Hepatocyte (in vitro differentiated cells): ENCODE measurements at regions not wholly inside any gene's neighbourhood (a gene's known extent, or its start where the extent isn't known, plus 50 kb on each side); places are given as distances from the start of the nearest gene placed in this dataset.
A peak's percentile ranks its signal among the peaks of the same experiment; 100 is the strongest.

Source experiments
- DNase-seq: peaks from one replicate; pipeline ENCODE4 v3.0.0-alpha.2; 2016; ENCODE audit warnings: low spot score
- H2AFZ ChIP-seq: fragments of 200-600 bp; sonication (generic); 2 replicates; pipeline ENCODE4 v1.6.0; 2016; ENCODE audit warnings: antibody characterized with exemption, mild to moderate bottlenecking
- H3K27ac ChIP-seq: fragments of 200-600 bp; sonication (generic); 2 replicates; pipeline ENCODE4 v1.5.1; 2016; ENCODE audit warnings: mild to moderate bottlenecking
- H3K27me3 ChIP-seq: fragments of 200-600 bp; sonication (generic); 2 replicates; pipeline ENCODE4 v1.6.1; 2016
- H3K36me3 ChIP-seq: fragments of 200-600 bp; sonication (generic); replicated peaks from 2 replicates; pipeline ENCODE4 v1.5.1; 2016; ENCODE audit warnings: low read depth; ENCODE audit not compliant: insufficient read depth
- H3K4me1 ChIP-seq: fragments of 200-600 bp; sonication (generic); 2 replicates; pipeline ENCODE4 v1.5.1; 2016; ENCODE audit warnings: mild to moderate bottlenecking, moderate library complexity; ENCODE audit not compliant: insufficient read depth
- H3K4me2 ChIP-seq: fragments of 200-600 bp; sonication (generic); 2 replicates; pipeline ENCODE4 v1.6.0; 2016
- H3K4me3 ChIP-seq: fragments of 200-600 bp; sonication (generic); 2 replicates; pipeline ENCODE4 v1.5.1; 2016; ENCODE audit warnings: mild to moderate bottlenecking
- H3K79me2 ChIP-seq: fragments of 200-600 bp; sonication (generic); 2 replicates; pipeline ENCODE4 v1.6.0; 2017; ENCODE audit warnings: mild to moderate bottlenecking
- H3K9me2 ChIP-seq: fragments of 200-600 bp; sonication (generic); replicated peaks from 2 replicates; pipeline ENCODE4 v1.6.0; 2017; ENCODE audit warnings: mild to moderate bottlenecking; ENCODE audit not compliant: insufficient read depth
- H3K9me3 ChIP-seq: fragments of 200-600 bp; sonication (generic); 2 replicates; pipeline ENCODE4 v1.5.1; 2016; ENCODE audit warnings: low read depth, mild to moderate bottlenecking
- H4K20me1 ChIP-seq: fragments of 200-600 bp; sonication (generic); 2 replicates; pipeline ENCODE4 v1.6.0; 2016; ENCODE audit warnings: mild to moderate bottlenecking; ENCODE audit not compliant: insufficient read depth, poor library complexity, severe bottlenecking
- CTCF ChIP-seq: fragments of 200-600 bp; sonication (generic); IDR thresholded peaks from 2 replicates; pipeline ENCODE4 v1.5.1; 2016; ENCODE audit warnings: antibody characterized with exemption, mild to moderate bottlenecking; ENCODE audit not compliant: poor library complexity
- EZH2 ChIP-seq: fragments of 200-600 bp; sonication (generic); IDR thresholded peaks from 2 replicates; pipeline ENCODE4 v1.6.1; 2016; ENCODE audit warnings: antibody characterized with exemption, mild to moderate bottlenecking, borderline replicate concordance
- EZH2phosphoT487 ChIP-seq: fragments of 200-600 bp; sonication (generic); IDR thresholded peaks from one replicate; pipeline ENCODE4 v1.6.1; 2018; ENCODE audit warnings: antibody characterized with exemption, mild to moderate bottlenecking, low read depth, moderate library complexity; ENCODE audit not compliant: unreplicated experiment, severe bottlenecking
- WGBS: methylation state at CpG from one replicate; pipeline ENCODE4 v1.1.6; 2016; ENCODE audit warnings: low lambda C conversion rate; ENCODE audit errors: missing lambda C conversion rate; 5-methylcytosine and 5-hydroxymethylcytosine counted together

GRCh38 chr11:110856996-110857812 is 145.0 kb upstream of the ARHGAP20 start:
- no peak overlapping the region for H2AFZ ChIP-seq
- no peaks in the 10 kb centered on the region for H4K20me1 ChIP-seq
- no peaks in the 10 kb centered on the region for H3K79me2 ChIP-seq
- peak overlapping the region; percentile 61 for H3K27ac ChIP-seq
- no peak overlapping the region for H3K4me2 ChIP-seq
- DNase-seq = no peak
- H3K4me1 ChIP-seq = peaks cover 16% of the 10 kb centered on the region
- H3K9me3 ChIP-seq = no peaks in the 10 kb centered on the region
- no peak overlapping the region for H3K4me3 ChIP-seq
- no peaks in the 10 kb centered on the region for H3K9me2 ChIP-seq
- no peaks in the 10 kb centered on the region for H3K36me3 ChIP-seq
- no peaks in the 10 kb centered on the region for H3K27me3 ChIP-seq
- TF ChIP-seq EZH2phosphoT487 (no peak), EZH2 (no peak), CTCF (no peak)
- WGBS = 85% methylated on average over 3 of the region's 3 CpGs

GRCh38 chr11:110856340-110856739 is 144.1 kb upstream of the ARHGAP20 start:
- peaks cover 16% of the 10 kb centered on the region for H3K4me1 ChIP-seq
- H3K27me3 ChIP-seq = no peaks in the 10 kb centered on the region
- no peak for DNase-seq
- no peak overlapping the region for H3K4me3 ChIP-seq
- no peaks in the 10 kb centered on the region for H3K9me3 ChIP-seq
- H3K36me3 ChIP-seq = no peaks in the 10 kb centered on the region
- WGBS = 80% methylated on average over 3 of the region's 3 CpGs
- H3K27ac ChIP-seq = no peak overlapping the region
- no peaks in the 10 kb centered on the region for H4K20me1 ChIP-seq
- H3K79me2 ChIP-seq = no peaks in the 10 kb centered on the region
- H3K4me2 ChIP-seq = no peak overlapping the region
- TF ChIP-seq EZH2phosphoT487 = no peak
- H2AFZ ChIP-seq = no peak overlapping the region
- H3K9me2 ChIP-seq = no peaks in the 10 kb centered on the region

- peaks cover 14% of the 10 kb centered on the region for H3K4me1 ChIP-seq
- peak overlapping the region; percentile 16 for H3K27ac ChIP-seq
- DNase-seq = no peak
- no peaks in the 10 kb centered on the region for H3K79me2 ChIP-seq
- no peaks in the 10 kb centered on the region for H3K36me3 ChIP-seq
- TF ChIP-seq EZH2phosphoT487 (no peak), CTCF (no peak), EZH2 (no peak)
- H3K27me3 ChIP-seq = no peaks in the 10 kb centered on the region
- H3K4me3 ChIP-seq = no peak overlapping the region
- WGBS = 62% methylated on average over 1 of the region's 1 CpG
- no peak overlapping the region for H2AFZ ChIP-seq
- no peaks in the 10 kb centered on the region for H3K9me3 ChIP-seq
- peak overlapping the region; percentile 4 for H3K4me2 ChIP-seq
- H3K9me2 ChIP-seq = no peaks in the 10 kb centered on the region
- H4K20me1 ChIP-seq = no peaks in the 10 kb centered on the region
Observed at GRCh38 chr11:110855191-110855590, 143.0 kb upstream of the ARHGAP20 start.

- H3K9me2 ChIP-seq = no peaks in the 10 kb centered on the region
- no peak for DNase-seq
- TF ChIP-seq CTCF (no peak), EZH2 (no peak), EZH2phosphoT487 (no peak)
- H3K27ac ChIP-seq = no peak overlapping the region
- no peaks in the 10 kb centered on the region for H3K27me3 ChIP-seq
- H4K20me1 ChIP-seq = no peaks in the 10 kb centered on the region
- WGBS = 77% methylated on average over 3 of the region's 3 CpGs
- H3K79me2 ChIP-seq = no peaks in the 10 kb centered on the region
- H3K36me3 ChIP-seq = no peaks in the 10 kb centered on the region
- H3K4me1 ChIP-seq = peaks cover 2% of the 10 kb centered on the region
- H3K4me2 ChIP-seq = no peak overlapping the region
- H3K4me3 ChIP-seq = no peak overlapping the region
- no peaks in the 10 kb centered on the region for H3K9me3 ChIP-seq
- no peak overlapping the region for H2AFZ ChIP-seq
Observed at GRCh38 chr11:110852921-110853490, 140.8 kb upstream of the ARHGAP20 start.
